HepG2 (cell line): ENCODE measurements at regions not wholly inside any gene's neighbourhood (a gene's known extent, or its start where the extent isn't known, plus 50 kb on each side); places are given as distances from the start of the nearest gene placed in this dataset.

Source experiments
- ATAC-seq: fragments of 200-7000 bp; cut with Tn5 transposase; 3 replicates; pipeline ENCODE4 v1.9.1; 2020; ENCODE audit warnings: mild to moderate bottlenecking, moderate library complexity
- BruUV-seq: library from RNA; stranded (reverse); fragments of 400-500 nt; replicated peaks from 2 replicates; lab custom pipeline; 2021; lab: Mats Ljungman, UMichigan
- CTCF ChIA-PET: fragments of 300-600 bp; formaldehyde crosslinking; extraction: SDS; loops from one replicate; lab custom pipeline; 2021; ENCODE audit warnings: low total read pairs, inconsistent platforms, low intra/inter-chr PET ratio; lab: Yijun Ruan, JAX
- POLR2A ChIA-PET: fragments of 350-600 bp; sonication (Branson Sonifier 250); formaldehyde crosslinking; loops from one replicate; lab custom pipeline; 2020; ENCODE audit warnings: antibody characterized with exemption, inconsistent platforms; lab: Yijun Ruan, JAX
- DNase-seq: peaks from one replicate; pipeline ENCODE4 v3.0.0-alpha.2; 2015; ENCODE audit warnings: low spot score
- FAIRE-seq: peaks from 3 replicates; lab custom pipeline; 2011; peaks lifted over from hg19 to GRCh38; lab: Jason Lieb, UNC
- H2AFZ ChIP-seq: one replicate; pipeline ENCODE4 v1.6.1; 2011; ENCODE audit warnings: low read length, inconsistent platforms
- H3K27ac ChIP-seq: fragments of 300-600 bp; 3 replicates; pipeline ENCODE4 v1.8.0; 2011; ENCODE audit warnings: mixed run types, mild to moderate bottlenecking, mixed read lengths, low read length, inconsistent platforms; ENCODE audit not compliant: insufficient read depth; ENCODE audit errors: extremely low read length
- H3K27me3 ChIP-seq, 2 experiments: fragments of 200-600 bp in 1 of 2; 2 replicates in 1 of 2; 3 replicates in 1 of 2; pipeline versions ENCODE4 v1.6.0 to v1.8.0; 2011; ENCODE audit warnings: low read length in 2 of 2, mild to moderate bottlenecking in 2 of 2, moderate library complexity in 2 of 2, inconsistent platforms in 1 of 2; ENCODE audit not compliant: insufficient read depth in 2 of 2, control insufficient read depth in 1 of 2
- H3K36me3 ChIP-seq, 2 experiments: fragments of 200-600 bp in 1 of 2; replicated peaks in 1 of 2; 2 replicates in 1 of 2; 3 replicates in 1 of 2; pipeline versions ENCODE4 v1.5.1 to v1.8.0; 2011; ENCODE audit warnings: low read length in 2 of 2, inconsistent platforms in 1 of 2; ENCODE audit not compliant: insufficient read depth in 2 of 2, control insufficient read depth in 1 of 2
- H3K4me1 ChIP-seq: 2 replicates; pipeline ENCODE4 v1.5.1; 2012; ENCODE audit warnings: low read length, inconsistent platforms; ENCODE audit not compliant: insufficient read depth
- H3K4me2 ChIP-seq: 2 replicates; pipeline ENCODE4 v1.6.0; 2011; ENCODE audit warnings: low read depth, low read length, inconsistent platforms
- H3K4me3 ChIP-seq, 3 experiments: fragments of 200-600 bp in 1 of 3; sonication (generic), shearing (Covaris generic) in 1 of 3; replicated peaks in 1 of 3; 2 replicates each; pipeline ENCODE4 v1.5.1; 2011 to 2016; ENCODE audit warnings: low read length in 3 of 3, inconsistent platforms in 2 of 3, low read depth in 2 of 3, mild to moderate bottlenecking in 2 of 3, control low read depth in 1 of 3, mixed read lengths in 1 of 3; ENCODE audit not compliant: insufficient read depth in 1 of 3
- H3K79me2 ChIP-seq: one replicate; pipeline ENCODE4 v1.6.1; 2011; ENCODE audit warnings: low read length, inconsistent platforms; ENCODE audit not compliant: insufficient read depth
- H3K9ac ChIP-seq: 2 replicates; pipeline ENCODE4 v1.6.0; 2011; ENCODE audit warnings: mild to moderate bottlenecking, low read depth, low read length, inconsistent platforms; ENCODE audit not compliant: insufficient read depth
- H3K9me3 ChIP-seq: 2 replicates; pipeline ENCODE4 v1.5.1; 2012; ENCODE audit warnings: mild to moderate bottlenecking, low read length
- H4K20me1 ChIP-seq: 2 replicates; pipeline ENCODE4 v1.6.0; 2011; ENCODE audit warnings: inconsistent platforms, mild to moderate bottlenecking, low read length, moderate library complexity; ENCODE audit not compliant: insufficient read depth
- KMT2A ChIP-seq: sonication (generic); formaldehyde crosslinking; IDR thresholded peaks from 2 replicates; pipeline ENCODE4 v1.4.0; 2020; ENCODE audit warnings: missing genetic modification reagents
- MAFF ChIP-seq: IDR thresholded peaks from 2 replicates; pipeline ENCODE4 v1.6.1; 2011; ENCODE audit warnings: low read depth, low read length, improper control_type of control experiment
- MAFK ChIP-seq, 2 experiments: IDR thresholded peaks in 1 of 2; conservative IDR thresholded peaks in 1 of 2; 2 replicates each; pipeline ENCODE4 v1.6.1; 2011; ENCODE audit warnings: improper control_type of control experiment in 2 of 2, low read length in 2 of 2
- MTF1 ChIP-seq: sonication (generic); formaldehyde crosslinking; IDR thresholded peaks from 2 replicates; pipeline ENCODE4 v1.5.0; 2020; ENCODE audit warnings: missing genetic modification reagents
- NR2C2 ChIP-seq: sonication (generic); formaldehyde crosslinking; IDR thresholded peaks from 2 replicates; pipeline ENCODE4 v1.4.0; 2020; ENCODE audit warnings: missing genetic modification reagents, mild to moderate bottlenecking, moderate library complexity, borderline replicate concordance
- RAD51 ChIP-seq: fragments of 450-650 bp; IDR thresholded peaks from 2 replicates; pipeline ENCODE4 v1.6.1; 2016; ENCODE audit warnings: borderline replicate concordance
- SMC3 ChIP-seq: IDR thresholded peaks from 2 replicates; pipeline ENCODE4 v1.6.1; 2011; ENCODE audit warnings: low read length, improper control_type of control experiment
- SNAPC4 ChIP-seq: sonication (generic); formaldehyde crosslinking; IDR thresholded peaks from 2 replicates; pipeline ENCODE4 v1.4.0; 2020; ENCODE audit warnings: mild to moderate bottlenecking, missing genetic modification reagents
- ZBTB7A ChIP-seq: sonication (generic); formaldehyde crosslinking; IDR thresholded peaks from 2 replicates; pipeline ENCODE4 v1.8.0; 2022; ENCODE audit warnings: mild to moderate bottlenecking, missing genetic modification reagents
- WGBS: methylation state at CpG from one replicate; pipeline ENCODE4 v1.1.6; 2017; ENCODE audit warnings: low lambda C conversion rate; 5-methylcytosine and 5-hydroxymethylcytosine counted together
- in situ Hi-C: cut with HindIII; loops from 2 replicates; pipeline ENCODE4 v1.10.0; 2017; ENCODE audit warnings: low pct_unique_long_range_greater_than_20kb; ENCODE audit not compliant: extremely low pct_ligation_motif_present
- intact Hi-C: fragments of 100-400 bp; cut with micrococcal nuclease; formaldehyde crosslinking; loops from one replicate; pipeline ENCODE4 v1.10.0; 2022; ENCODE audit not compliant: unreplicated experiment
- TF ChIP-seq, protein P1 (sequence below), 2 experiments: fragments of 450-650 bp in 1 of 2; sonication (generic) in 1 of 2; formaldehyde crosslinking; IDR thresholded peaks; 2 replicates each; pipeline versions ENCODE4 v1.5.0 to v1.8.0; 2020 to 2022; ENCODE audit warnings: mild to moderate bottlenecking in 1 of 2, missing genetic modification reagents in 1 of 2
- TF ChIP-seq, protein P2 (sequence below): sonication (generic); formaldehyde crosslinking; IDR thresholded peaks from 2 replicates; pipeline ENCODE4 v1.5.1; 2020; ENCODE audit warnings: mild to moderate bottlenecking, missing genetic modification reagents

DNA sequence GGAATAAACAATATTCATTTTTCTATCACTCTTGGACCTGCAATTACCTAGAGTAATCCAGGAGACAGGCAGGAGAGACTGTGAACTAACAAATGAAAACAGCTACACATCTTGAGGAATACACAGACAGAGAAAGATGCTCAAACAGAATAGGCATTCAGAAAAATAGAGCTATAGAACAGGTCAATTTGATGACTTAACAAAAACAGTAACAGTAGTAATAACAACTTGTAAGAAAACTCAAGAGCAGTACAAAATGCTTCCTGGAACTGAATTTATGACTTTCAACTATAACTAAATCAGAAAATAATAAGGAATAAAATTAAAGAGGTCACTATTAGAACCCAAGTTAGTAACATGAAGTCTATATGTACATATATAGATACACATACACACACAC is 579.3 kb downstream of the TLR4 start:
- H3K9ac ChIP-seq, result no peak overlapping the region
- DNase-seq, result no peak
- POLR2A ChIA-PET, result no interaction called here
- no TSS peak for BruUV-seq
- H2AFZ ChIP-seq, result no peak overlapping the region
- FAIRE-seq, result no peak
- no peaks in the 10 kb centered on the region for H3K79me2 ChIP-seq
- H3K27ac ChIP-seq, result no peak overlapping the region
- no peaks in the 10 kb centered on the region for H4K20me1 ChIP-seq
- H3K27me3 ChIP-seq, result no peaks in the 10 kb centered on the region
- peaks cover 64% of the 10 kb centered on the region for H3K9me3 ChIP-seq
- intact Hi-C loops, result no loop called here
- TF ChIP-seq MAFK (conservative IDR thresholded peaks at IDR 0.05 in 1 of 2, IDR thresholded peaks at IDR 0.05 in 1 of 2; ENCODE audit: low read length in 2 of 2) (peak; percentile 49 to 69), MAFF (peak; percentile 63), ZBTB7A (no peak)
- TF ChIP-seq, all 625 proteins: peak for 2
- in situ Hi-C loops, result no loop called here
- ATAC-seq, result no peak
- CTCF ChIA-PET, result no interaction called here
- Histone ChIP-seq H3K4me2 (no peak overlapping the region), H3K4me1 (no peaks in the 10 kb centered on the region), H3K36me3 (no peaks in the 10 kb centered on the region), H3K4me3 (no peak overlapping the region)

DNA sequence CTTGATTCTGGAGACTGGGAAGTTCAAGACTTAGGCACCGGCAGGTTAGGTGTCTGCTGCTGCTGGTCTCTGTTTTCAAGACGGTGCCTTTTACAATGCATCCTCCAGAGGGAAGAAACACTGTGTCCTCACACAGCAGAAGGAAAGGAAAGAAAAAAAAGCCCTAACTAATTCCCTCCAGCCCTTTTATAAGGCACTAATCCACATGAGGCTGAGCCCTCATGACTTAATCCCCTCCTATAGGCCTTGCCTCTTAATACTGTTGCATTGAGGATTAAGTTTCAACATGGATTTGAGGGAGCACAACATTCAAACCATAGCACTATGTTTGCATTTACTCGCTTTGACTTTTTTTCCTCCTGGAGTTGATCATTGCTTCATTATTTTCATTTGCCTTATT is 585.9 kb downstream of the TLR4 start:
- Histone ChIP-seq H3K4me3 (no peak overlapping the region), H4K20me1 (no peaks in the 10 kb centered on the region), H3K4me1 (no peaks in the 10 kb centered on the region), H2AFZ (no peak overlapping the region), H3K36me3 (no peaks in the 10 kb centered on the region), H3K4me2 (no peak overlapping the region), H3K27me3 (no peaks in the 10 kb centered on the region), H3K27ac (no peak overlapping the region), H3K9ac (no peak overlapping the region), H3K79me2 (no peaks in the 10 kb centered on the region), H3K9me3 (peaks cover 49% of the 10 kb centered on the region)
- ATAC-seq, result no peak
- no peak for DNase-seq
- POLR2A ChIA-PET, result no interaction called here
- BruUV-seq, result no TSS peak
- CTCF ChIA-PET, result no interaction called here
- in situ Hi-C loops (no loop called here), intact Hi-C loops (no loop called here)
- FAIRE-seq, result no peak
- WGBS, result 17% methylated on average over 3 of the region's 3 CpGs
- no peak for TF ChIP-seq SNAPC4 (CRISPR knock-in tag)
- TF ChIP-seq RAD51, result no peak
- no peak for TF ChIP-seq SMC3
- TF ChIP-seq NR2C2 (CRISPR knock-in tag), result no peak
- no peak for TF ChIP-seq MTF1 (CRISPR knock-in tag)
- TF ChIP-seq, protein P1, sequence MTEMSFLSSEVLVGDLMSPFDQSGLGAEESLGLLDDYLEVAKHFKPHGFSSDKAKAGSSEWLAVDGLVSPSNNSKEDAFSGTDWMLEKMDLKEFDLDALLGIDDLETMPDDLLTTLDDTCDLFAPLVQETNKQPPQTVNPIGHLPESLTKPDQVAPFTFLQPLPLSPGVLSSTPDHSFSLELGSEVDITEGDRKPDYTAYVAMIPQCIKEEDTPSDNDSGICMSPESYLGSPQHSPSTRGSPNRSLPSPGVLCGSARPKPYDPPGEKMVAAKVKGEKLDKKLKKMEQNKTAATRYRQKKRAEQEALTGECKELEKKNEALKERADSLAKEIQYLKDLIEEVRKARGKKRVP (CRISPR knock-in tag; IDR thresholded peaks at IDR 0.05), result no peak
- TF ChIP-seq KMT2A, result no peak
- TF ChIP-seq, protein P2, sequence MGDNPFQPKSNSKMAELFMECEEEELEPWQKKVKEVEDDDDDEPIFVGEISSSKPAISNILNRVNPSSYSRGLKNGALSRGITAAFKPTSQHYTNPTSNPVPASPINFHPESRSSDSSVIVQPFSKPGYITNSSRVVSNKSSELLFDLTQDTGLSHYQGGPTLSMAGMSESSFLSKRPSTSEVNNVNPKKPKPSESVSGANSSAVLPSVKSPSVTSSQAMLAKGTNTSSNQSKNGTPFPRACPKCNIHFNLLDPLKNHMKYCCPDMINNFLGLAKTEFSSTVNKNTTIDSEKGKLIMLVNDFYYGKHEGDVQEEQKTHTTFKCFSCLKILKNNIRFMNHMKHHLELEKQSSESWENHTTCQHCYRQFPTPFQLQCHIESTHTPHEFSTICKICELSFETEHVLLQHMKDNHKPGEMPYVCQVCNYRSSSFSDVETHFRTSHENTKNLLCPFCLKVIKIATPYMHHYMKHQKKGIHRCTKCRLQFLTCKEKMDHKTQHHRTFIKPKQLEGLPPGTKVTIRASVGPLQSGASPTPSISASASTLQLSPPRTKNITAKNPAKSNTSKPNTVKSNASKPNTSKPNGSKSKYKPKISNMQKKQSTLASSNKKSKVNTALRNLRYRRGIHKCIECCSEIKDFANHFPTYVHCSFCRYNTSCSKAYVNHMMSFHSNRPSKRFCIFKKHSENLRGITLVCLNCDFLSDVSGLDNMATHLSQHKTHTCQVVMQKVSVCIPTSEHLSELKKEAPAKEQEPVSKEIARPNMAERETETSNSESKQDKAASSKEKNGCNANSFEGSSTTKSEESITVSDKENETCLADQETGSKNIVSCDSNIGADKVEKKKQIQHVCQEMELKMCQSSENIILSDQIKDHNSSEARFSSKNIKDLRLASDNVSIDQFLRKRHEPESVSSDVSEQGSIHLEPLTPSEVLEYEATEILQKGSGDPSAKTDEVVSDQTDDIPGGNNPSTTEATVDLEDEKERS (CRISPR knock-in tag), result no peak
